HG03520 (cell line): ENCODE measurements at regions not wholly inside any gene's neighbourhood (a gene's known extent, or its start where the extent isn't known, plus 50 kb on each side); places are given as distances from the start of the nearest gene placed in this dataset.

ENCODE experiments used
- ATAC-seq: cut with Tn5 transposase; IDR thresholded peaks from one replicate; pipeline ENCODE4 v1.9.1; 2021; ENCODE audit warnings: mild to moderate bottlenecking, moderate library complexity; ENCODE audit not compliant: unreplicated experiment

DNA sequence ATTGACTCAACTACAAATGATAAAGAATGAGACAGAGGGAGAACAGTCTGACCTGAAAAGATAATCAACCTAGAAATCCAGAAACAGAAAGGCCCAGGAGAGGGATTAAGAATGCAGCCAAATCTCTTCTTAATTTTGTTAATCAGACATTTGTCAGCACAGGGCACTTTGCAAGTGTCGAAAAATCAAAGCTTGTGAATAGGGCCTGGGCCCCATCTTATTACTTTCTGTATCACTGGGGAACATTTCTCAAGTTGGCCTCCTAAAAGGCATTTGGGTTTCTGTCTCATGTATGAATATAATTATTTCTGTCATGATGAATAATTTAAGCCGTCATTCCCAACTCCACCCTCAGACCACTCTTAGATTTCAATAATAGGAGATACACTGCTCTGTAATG, 308.4 kb upstream of the PRKCQ start:
- no peak for ATAC-seq

DNA sequence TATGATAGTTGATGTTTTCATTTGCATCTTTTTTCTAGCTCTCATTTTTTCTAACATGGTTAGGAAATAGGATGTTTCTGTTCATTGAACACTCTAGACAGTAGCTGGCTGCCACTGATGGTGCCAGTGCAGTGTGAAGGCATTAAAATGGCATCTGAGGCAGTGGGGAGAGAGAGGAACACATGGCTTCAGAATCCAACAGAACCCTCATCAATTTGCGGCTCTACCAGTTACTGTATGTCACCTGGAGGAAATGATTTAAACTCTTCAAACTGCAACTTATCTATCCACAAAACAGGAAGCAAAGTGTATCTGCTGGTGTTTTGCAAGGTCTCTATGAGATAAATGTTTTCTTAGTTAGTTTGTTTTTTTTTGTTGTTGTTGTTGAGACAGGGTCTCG, 305.2 kb upstream of the PRKCQ start:
- no peak for ATAC-seq

DNA sequence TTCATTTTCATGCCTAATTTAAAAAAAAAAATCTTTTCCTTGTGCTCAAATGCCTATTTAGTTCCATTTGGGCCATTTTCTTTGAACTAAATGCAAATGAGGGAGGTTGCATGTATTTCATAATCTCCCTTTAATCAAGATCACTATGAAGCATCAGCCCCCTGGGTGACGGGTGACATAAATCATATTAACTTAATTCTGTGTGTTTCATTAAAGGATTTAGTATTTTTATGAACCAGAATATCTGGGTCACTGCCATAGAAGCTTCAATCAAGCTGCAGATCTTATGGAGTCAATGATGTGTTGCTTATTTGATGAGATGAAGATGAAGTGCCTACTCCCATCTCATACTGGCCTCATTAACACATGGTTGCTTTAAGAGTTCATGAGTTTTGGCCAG, 301.9 kb upstream of the PRKCQ start:
- no peak for ATAC-seq

DNA sequence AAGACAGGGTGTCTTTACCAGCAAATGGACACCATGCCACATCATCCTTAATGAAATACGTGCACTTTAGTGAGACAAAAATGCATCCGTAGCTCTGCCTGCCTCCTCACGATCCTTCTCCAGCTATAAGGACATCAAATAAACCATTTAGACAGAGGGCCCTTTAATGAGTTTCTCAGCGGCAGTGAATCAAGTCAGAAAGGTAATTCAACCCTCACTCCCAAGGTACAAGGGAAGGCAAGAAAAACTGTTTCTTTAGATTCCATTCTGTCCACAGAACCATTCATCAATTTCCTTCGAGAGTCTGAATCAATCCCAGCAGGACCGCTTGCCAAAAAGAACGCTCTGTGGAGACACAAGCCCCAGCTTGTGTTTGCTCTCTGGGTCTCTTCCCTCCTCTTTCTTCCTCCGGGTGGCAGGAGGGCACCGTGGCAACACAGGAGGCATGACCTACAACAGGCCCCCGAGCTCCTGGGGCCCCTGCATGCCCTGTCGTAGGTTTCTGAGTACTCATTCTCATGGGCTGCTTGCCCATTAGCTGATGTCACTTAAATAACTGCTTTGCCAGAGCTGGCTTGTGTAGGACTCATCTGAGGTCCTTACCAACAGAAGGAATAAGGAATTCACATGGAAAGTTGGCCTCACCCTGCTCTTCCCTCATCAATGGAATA, 297.8 kb upstream of the PRKCQ start:
- no peak for ATAC-seq

DNA sequence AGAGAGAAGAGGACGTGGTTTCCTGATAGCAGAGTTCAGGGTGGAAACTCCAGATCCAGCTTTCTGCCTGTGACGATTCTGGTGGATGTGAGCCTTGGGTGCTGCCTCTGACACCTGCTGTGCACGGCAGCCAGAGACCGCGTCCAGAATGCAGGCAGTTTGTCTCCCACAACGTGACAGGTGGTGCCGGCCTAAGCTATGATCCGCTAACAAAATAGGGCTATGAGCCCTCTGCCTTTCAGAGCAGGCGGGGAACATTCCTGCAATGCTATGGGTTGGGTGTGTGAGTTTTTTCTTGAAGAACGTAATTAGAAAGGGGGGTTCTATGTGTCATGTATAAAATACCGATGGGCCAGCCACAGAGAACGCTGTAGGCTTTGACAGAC, 297.3 kb upstream of the PRKCQ start:
- no peak for ATAC-seq

GRCh38 chr10:6875269-6875865, 295.3 kb upstream of the PRKCQ start:
- ATAC-seq, result no peak

GRCh38 chr10:6871128-6871527, 291.1 kb upstream of the PRKCQ start:
- ATAC-seq, result no peak

DNA sequence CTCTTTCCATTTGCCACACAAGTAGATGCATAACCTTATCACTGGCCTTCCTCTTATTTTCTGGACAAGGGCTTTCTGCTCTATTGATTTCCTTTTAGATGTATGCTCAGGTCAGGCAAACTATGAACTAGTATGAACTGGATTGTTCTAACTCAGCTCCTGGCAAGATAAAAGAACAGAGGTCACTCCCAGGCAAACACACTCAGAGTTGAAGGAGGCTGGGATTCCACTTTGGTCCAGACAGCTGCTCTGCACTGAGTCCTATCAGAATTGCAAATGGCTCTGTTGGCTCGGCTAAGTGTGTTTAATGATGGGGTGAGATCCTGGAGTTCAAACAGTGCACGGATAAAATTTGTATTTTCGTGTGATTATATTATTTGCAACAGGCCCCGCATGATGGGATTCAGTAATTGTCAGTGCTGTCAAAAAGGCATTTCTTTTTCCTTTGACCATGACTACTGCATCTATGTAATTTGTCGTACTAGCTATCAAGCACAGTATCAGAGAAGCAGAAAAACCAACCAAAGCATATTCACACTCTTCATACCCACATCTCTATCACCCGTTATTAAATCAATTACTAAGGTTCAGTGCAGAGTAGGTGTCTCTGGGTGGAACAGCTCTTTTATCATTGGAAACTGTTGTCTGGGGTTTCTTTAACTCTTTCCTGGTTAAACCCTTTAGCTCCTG, 288.1 kb upstream of the PRKCQ start:
- no peak for ATAC-seq

DNA sequence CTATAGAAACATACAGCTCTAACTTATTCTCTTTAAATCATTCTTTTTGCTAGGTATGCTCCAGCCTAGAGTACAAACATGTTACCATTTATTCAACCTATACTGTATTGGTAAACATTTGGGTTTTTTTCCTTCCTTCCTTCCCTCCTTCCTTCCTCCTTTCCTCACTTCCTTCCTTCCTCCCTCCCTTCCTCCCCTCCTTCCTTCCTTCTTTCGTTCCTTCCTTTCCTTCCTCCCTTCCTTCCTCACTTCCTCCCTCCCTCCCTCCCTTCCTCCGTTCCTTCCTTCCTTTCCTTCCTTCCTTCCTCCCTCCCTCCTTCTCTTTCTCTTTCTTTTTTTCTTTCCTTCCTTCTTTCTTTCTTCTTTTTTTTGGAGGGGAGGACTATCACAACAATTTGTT, 286.7 kb upstream of the PRKCQ start:
- ATAC-seq, result no peak

DNA sequence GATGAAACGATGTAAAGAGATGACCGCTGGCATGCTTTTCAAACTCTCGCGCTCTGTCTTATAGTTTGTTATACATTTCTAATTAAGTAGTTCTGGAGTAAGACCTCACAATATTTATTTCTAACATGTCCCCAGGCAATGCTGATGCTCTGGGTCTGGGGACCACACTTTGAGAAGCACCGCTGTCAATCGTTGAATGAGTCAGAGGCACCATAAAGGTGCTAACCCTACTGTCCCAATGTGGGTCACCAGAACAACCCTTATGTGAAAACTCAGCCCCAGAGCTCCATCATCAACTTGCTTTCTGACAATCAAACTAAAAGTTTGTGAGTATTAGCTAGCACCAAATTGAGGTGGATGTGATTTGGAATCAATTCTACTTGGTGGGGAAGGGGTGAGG, 284.1 kb upstream of the PRKCQ start:
- ATAC-seq, result no peak

- no peak for ATAC-seq
Observed at GRCh38 chr10:6863381-6863780, 283.3 kb upstream of the PRKCQ start.

- ATAC-seq, result no peak
Observed at GRCh38 chr10:6850452-6850851, 270.4 kb upstream of the PRKCQ start.

- no peak for ATAC-seq
Observed at GRCh38 chr10:6847561-6847960, 267.5 kb upstream of the PRKCQ start.

GRCh38 chr10:6843894-6844650, 264.0 kb upstream of the PRKCQ start:
- ATAC-seq, result no peak

DNA sequence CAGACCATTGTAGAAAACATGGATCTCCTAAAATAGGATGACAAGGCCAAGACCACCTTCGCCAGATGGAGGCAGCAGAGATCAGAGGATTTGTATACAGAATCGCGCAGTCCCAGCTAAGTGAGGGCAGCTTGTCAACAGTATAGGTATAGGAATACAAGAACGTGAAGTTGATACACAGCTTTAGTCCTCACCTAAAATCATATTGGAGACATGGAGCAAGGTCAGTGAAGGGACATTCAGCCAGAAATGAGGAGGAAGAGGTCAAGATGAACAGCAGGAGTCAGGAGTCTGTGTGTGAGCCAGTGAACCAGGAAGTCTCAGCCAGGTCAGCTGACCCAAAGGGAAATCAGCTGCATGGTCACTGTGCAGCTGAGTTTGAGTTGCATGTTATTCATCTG, 263.4 kb upstream of the PRKCQ start:
- no peak for ATAC-seq

DNA sequence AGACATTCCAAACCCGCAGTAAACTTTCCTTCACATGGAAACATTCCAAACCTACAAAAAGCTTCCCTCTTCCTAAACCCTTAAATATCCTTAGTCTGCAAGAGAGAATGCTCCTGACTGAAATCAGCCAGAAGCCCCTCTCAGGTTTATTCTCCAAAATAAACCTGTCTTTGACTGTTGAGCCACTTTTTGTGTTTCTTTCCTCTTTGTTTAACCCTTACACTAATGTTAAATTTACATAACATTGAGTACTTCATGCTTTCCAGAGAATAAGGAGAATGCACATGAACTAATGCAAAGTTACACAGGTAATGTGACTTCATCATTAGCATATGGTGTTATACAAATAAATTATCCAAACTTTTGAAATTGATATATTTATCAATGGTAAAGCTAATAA, 262.6 kb upstream of the PRKCQ start:
- ATAC-seq, result no peak

GRCh38 chr10:6841761-6842160, 261.7 kb upstream of the PRKCQ start:
- ATAC-seq, result no peak

GRCh38 chr10:6840766-6841165, 260.7 kb upstream of the PRKCQ start:
- no peak for ATAC-seq

GRCh38 chr10:6840201-6840691, 260.2 kb upstream of the PRKCQ start:
- ATAC-seq, result no peak

- no peak for ATAC-seq
Observed at GRCh38 chr10:6838118-6838517, 258.0 kb upstream of the PRKCQ start.

- ATAC-seq, result no peak
Observed at GRCh38 chr10:6833458-6834011, 253.5 kb upstream of the PRKCQ start.
